K562 (cell line): ENCODE measurements at regions not wholly inside any gene's neighbourhood (a gene's known extent, or its start where the extent isn't known, plus 50 kb on each side); places are given as distances from the start of the nearest gene placed in this dataset.

Experiments
- CREM ChIP-seq: IDR thresholded peaks from 2 replicates; pipeline ENCODE4 v1.6.1; 2014; ENCODE audit warnings: antibody characterized with exemption, low read depth
- ETV6 ChIP-seq, 3 experiments: fragments of 150-350 bp in 1 of 3; sonication (generic) in 1 of 3; formaldehyde crosslinking in 1 of 3; IDR thresholded peaks; 2 replicates each; pipeline versions ENCODE4 v1.6.1 to v1.8.0; 2014 to 2022; ENCODE audit warnings: borderline replicate concordance in 2 of 3, low read depth in 2 of 3, antibody characterized with exemption in 1 of 3, low read length in 1 of 3, mild to moderate bottlenecking in 1 of 3, missing genetic modification reagents in 1 of 3
- LARP7 ChIP-seq: fragments of 450-650 bp; IDR thresholded peaks from 2 replicates; pipeline ENCODE4 v1.6.1; 2016
- MYBL2 ChIP-seq, 2 experiments: fragments of 450-650 bp in 1 of 2; sonication (generic) in 1 of 2; formaldehyde crosslinking in 1 of 2; IDR thresholded peaks; 2 replicates each; pipeline versions ENCODE4 v1.6.1 to v1.8.1; 2017 to 2022; ENCODE audit warnings: borderline replicate concordance in 1 of 2, inconsistent platforms in 1 of 2, low read depth in 1 of 2, mild to moderate bottlenecking in 1 of 2, missing genetic modification reagents in 1 of 2, moderate library complexity in 1 of 2
- POLR2A ChIP-seq: fragments of 450-650 bp; conservative IDR thresholded peaks from 2 replicates; pipeline ENCODE4 v1.6.1; 2016
- POLR2AphosphoS5 ChIP-seq: IDR thresholded peaks from 2 replicates; pipeline ENCODE4 v1.6.1; 2011; ENCODE audit warnings: mild to moderate bottlenecking, low read depth, low read length, moderate library complexity; ENCODE audit not compliant: control insufficient read depth, insufficient read depth
- SREBF1 ChIP-seq: fragments of 150-350 bp; IDR thresholded peaks from 2 replicates; pipeline ENCODE4 v1.6.1; 2014; ENCODE audit warnings: antibody characterized with exemption, low read depth, low read length, borderline replicate concordance
- ZKSCAN8 ChIP-seq: fragments of 200-800 bp; sonication (Bioruptor generic); IDR thresholded peaks from 2 replicates; pipeline ENCODE4 v1.6.1; 2016; ENCODE audit warnings: missing genetic modification characterization, missing compliant biosample characterization
- ZNF384 ChIP-seq: IDR thresholded peaks from 2 replicates; pipeline ENCODE4 v1.6.1; 2012; ENCODE audit warnings: low read depth, low read length, improper control_type of control experiment
- TF ChIP-seq, protein P1 (sequence below): IDR thresholded peaks from 2 replicates; pipeline ENCODE4 v1.6.1; 2012; ENCODE audit warnings: low read depth, low read length, improper control_type of control experiment, borderline replicate concordance
- TF ChIP-seq, protein P2 (sequence below), 2 experiments: fragments of 450-650 bp; formaldehyde crosslinking in 1 of 2; IDR thresholded peaks; 2 replicates each; pipeline versions ENCODE4 v1.4.0 to v1.6.1; 2014 to 2020; ENCODE audit warnings: mild to moderate bottlenecking in 2 of 2, borderline replicate concordance in 1 of 2, low read depth in 1 of 2
- TF ChIP-seq, protein P3 (sequence below), 2 experiments: fragments of 150-350 bp in 1 of 2; IDR thresholded peaks; 2 replicates each; pipeline ENCODE4 v1.6.1; 2012 to 2016; ENCODE audit warnings: low read depth in 2 of 2, low read length in 2 of 2, mild to moderate bottlenecking in 1 of 2, moderate library complexity in 1 of 2
- TF ChIP-seq, protein P4 (sequence below): sonication (generic); formaldehyde crosslinking; IDR thresholded peaks from 2 replicates; pipeline ENCODE4 v1.8.1; 2023; ENCODE audit warnings: mild to moderate bottlenecking, missing genetic modification reagents

DNA sequence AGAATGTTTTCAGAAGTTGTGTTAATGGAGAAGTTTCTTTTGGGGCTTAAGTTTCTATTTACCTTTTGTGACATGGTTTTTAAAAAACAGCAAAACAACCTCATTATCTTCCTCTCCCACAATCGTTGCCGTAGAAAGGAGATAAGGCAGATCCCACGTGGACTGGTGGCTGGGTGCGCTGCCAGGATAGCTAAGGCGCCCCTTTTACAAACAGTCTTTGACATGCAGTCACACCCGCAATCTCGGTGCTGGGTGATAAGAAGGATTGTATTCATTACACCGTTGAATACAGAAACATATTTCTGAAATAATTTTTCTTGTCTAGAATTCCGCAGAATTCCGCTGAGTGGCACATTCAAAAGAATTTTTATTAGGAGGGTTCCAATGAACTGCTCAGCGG is 271.1 kb downstream of the UQCRFS1 start:
- TF ChIP-seq, protein P1, sequence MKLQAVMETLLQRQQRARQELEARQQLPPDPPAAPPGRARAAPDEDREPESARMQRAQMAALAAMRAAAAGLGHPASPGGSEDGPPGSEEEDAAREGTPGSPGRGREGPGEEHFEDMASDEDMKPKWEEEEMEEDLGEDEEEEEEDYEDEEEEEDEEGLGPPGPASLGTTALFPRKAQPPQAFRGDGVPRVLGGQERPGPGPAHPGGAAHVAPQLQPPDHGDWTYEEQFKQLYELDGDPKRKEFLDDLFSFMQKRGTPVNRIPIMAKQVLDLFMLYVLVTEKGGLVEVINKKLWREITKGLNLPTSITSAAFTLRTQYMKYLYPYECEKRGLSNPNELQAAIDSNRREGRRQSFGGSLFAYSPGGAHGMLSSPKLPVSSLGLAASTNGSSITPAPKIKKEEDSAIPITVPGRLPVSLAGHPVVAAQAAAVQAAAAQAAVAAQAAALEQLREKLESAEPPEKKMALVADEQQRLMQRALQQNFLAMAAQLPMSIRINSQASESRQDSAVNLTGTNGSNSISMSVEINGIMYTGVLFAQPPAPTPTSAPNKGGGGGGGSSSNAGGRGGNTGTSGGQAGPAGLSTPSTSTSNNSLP, result no peak
- no peak for TF ChIP-seq ETV6 (IDR thresholded peaks at IDR 0.05; ENCODE audit: borderline replicate concordance in 1 of 2, low read depth in 2 of 2, low read length in 1 of 2)
- no peak for TF ChIP-seq ETV6 (CRISPR knock-in tag; IDR thresholded peaks at IDR 0.05; ENCODE audit: borderline replicate concordance)
- TF ChIP-seq POLR2A, result no peak
- no peak for TF ChIP-seq SREBF1
- TF ChIP-seq, protein P2, sequence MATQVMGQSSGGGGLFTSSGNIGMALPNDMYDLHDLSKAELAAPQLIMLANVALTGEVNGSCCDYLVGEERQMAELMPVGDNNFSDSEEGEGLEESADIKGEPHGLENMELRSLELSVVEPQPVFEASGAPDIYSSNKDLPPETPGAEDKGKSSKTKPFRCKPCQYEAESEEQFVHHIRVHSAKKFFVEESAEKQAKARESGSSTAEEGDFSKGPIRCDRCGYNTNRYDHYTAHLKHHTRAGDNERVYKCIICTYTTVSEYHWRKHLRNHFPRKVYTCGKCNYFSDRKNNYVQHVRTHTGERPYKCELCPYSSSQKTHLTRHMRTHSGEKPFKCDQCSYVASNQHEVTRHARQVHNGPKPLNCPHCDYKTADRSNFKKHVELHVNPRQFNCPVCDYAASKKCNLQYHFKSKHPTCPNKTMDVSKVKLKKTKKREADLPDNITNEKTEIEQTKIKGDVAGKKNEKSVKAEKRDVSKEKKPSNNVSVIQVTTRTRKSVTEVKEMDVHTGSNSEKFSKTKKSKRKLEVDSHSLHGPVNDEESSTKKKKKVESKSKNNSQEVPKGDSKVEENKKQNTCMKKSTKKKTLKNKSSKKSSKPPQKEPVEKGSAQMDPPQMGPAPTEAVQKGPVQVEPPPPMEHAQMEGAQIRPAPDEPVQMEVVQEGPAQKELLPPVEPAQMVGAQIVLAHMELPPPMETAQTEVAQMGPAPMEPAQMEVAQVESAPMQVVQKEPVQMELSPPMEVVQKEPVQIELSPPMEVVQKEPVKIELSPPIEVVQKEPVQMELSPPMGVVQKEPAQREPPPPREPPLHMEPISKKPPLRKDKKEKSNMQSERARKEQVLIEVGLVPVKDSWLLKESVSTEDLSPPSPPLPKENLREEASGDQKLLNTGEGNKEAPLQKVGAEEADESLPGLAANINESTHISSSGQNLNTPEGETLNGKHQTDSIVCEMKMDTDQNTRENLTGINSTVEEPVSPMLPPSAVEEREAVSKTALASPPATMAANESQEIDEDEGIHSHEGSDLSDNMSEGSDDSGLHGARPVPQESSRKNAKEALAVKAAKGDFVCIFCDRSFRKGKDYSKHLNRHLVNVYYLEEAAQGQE (IDR thresholded peaks at IDR 0.05; ENCODE audit: borderline replicate concordance), result no peak
- TF ChIP-seq, protein P2 (CRISPR knock-in tag; IDR thresholded peaks at IDR 0.05; ENCODE audit: low read depth), result no peak
- TF ChIP-seq MYBL2 (IDR thresholded peaks at IDR 0.05; ENCODE audit: low read depth), result no peak
- no peak for TF ChIP-seq MYBL2 (CRISPR knock-in tag; IDR thresholded peaks at IDR 0.05; ENCODE audit: borderline replicate concordance)
- no peak for TF ChIP-seq CREM
- TF ChIP-seq POLR2AphosphoS5, result no peak
- no peak for TF ChIP-seq LARP7
- no peak for TF ChIP-seq ZNF384
- no peak for TF ChIP-seq ZKSCAN8 (CRISPR knock-in tag)
- TF ChIP-seq, protein P3, sequence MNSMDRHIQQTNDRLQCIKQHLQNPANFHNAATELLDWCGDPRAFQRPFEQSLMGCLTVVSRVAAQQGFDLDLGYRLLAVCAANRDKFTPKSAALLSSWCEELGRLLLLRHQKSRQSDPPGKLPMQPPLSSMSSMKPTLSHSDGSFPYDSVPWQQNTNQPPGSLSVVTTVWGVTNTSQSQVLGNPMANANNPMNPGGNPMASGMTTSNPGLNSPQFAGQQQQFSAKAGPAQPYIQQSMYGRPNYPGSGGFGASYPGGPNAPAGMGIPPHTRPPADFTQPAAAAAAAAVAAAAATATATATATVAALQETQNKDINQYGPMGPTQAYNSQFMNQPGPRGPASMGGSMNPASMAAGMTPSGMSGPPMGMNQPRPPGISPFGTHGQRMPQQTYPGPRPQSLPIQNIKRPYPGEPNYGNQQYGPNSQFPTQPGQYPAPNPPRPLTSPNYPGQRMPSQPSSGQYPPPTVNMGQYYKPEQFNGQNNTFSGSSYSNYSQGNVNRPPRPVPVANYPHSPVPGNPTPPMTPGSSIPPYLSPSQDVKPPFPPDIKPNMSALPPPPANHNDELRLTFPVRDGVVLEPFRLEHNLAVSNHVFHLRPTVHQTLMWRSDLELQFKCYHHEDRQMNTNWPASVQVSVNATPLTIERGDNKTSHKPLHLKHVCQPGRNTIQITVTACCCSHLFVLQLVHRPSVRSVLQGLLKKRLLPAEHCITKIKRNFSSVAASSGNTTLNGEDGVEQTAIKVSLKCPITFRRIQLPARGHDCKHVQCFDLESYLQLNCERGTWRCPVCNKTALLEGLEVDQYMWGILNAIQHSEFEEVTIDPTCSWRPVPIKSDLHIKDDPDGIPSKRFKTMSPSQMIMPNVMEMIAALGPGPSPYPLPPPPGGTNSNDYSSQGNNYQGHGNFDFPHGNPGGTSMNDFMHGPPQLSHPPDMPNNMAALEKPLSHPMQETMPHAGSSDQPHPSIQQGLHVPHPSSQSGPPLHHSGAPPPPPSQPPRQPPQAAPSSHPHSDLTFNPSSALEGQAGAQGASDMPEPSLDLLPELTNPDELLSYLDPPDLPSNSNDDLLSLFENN (IDR thresholded peaks at IDR 0.05; ENCODE audit: low read depth in 2 of 2, low read length in 2 of 2), result no peak
- TF ChIP-seq, protein P4, sequence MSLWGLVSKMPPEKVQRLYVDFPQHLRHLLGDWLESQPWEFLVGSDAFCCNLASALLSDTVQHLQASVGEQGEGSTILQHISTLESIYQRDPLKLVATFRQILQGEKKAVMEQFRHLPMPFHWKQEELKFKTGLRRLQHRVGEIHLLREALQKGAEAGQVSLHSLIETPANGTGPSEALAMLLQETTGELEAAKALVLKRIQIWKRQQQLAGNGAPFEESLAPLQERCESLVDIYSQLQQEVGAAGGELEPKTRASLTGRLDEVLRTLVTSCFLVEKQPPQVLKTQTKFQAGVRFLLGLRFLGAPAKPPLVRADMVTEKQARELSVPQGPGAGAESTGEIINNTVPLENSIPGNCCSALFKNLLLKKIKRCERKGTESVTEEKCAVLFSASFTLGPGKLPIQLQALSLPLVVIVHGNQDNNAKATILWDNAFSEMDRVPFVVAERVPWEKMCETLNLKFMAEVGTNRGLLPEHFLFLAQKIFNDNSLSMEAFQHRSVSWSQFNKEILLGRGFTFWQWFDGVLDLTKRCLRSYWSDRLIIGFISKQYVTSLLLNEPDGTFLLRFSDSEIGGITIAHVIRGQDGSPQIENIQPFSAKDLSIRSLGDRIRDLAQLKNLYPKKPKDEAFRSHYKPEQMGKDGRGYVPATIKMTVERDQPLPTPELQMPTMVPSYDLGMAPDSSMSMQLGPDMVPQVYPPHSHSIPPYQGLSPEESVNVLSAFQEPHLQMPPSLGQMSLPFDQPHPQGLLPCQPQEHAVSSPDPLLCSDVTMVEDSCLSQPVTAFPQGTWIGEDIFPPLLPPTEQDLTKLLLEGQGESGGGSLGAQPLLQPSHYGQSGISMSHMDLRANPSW (CRISPR knock-in tag), result no peak
